NT2/D1 (cell line): ENCODE measurements at regions not wholly inside any gene's neighbourhood (a gene's known extent, or its start where the extent isn't known, plus 50 kb on each side); places are given as distances from the start of the nearest gene placed in this dataset.

Source experiments
- DNase-seq: peaks from one replicate; pipeline ENCODE4 v3.0.0-alpha.2; 2011; ENCODE audit warnings: low read depth, low spot score
- H3K27me3 ChIP-seq: 2 replicates; pipeline ENCODE4 v1.6.0; 2011; ENCODE audit warnings: mild to moderate bottlenecking; ENCODE audit not compliant: insufficient read length, insufficient read depth
- H3K36me3 ChIP-seq: 2 replicates; pipeline ENCODE4 v1.6.1; 2011; ENCODE audit warnings: mild to moderate bottlenecking, low read length, mixed read lengths; ENCODE audit not compliant: insufficient read depth, insufficient read length
- H3K4me1 ChIP-seq: 2 replicates; pipeline ENCODE4 v1.5.1; 2011; ENCODE audit not compliant: insufficient read depth, insufficient read length
- H3K4me3 ChIP-seq: 2 replicates; pipeline ENCODE4 v1.5.1; 2011; ENCODE audit warnings: low read depth; ENCODE audit not compliant: insufficient read length
- H3K9ac ChIP-seq: 2 replicates; pipeline ENCODE4 v1.6.0; 2011; ENCODE audit warnings: low read depth; ENCODE audit not compliant: insufficient read length
- H3K9me3 ChIP-seq: 2 replicates; pipeline ENCODE4 v1.5.1; 2011; ENCODE audit warnings: mild to moderate bottlenecking, low read length; ENCODE audit not compliant: insufficient read depth
- SUZ12 ChIP-seq: IDR thresholded peaks from 2 replicates; pipeline ENCODE4 v1.6.1; 2011; ENCODE audit not compliant: insufficient read length, insufficient read depth; ENCODE audit errors: extremely low read depth
- YY1 ChIP-seq: IDR thresholded peaks from 2 replicates; pipeline ENCODE4 v1.6.1; 2011; ENCODE audit not compliant: insufficient read length, insufficient read depth
- ZNF274 ChIP-seq: IDR thresholded peaks from 2 replicates; pipeline ENCODE4 v1.6.1; 2011; ENCODE audit warnings: mild to moderate bottlenecking, low read depth, low read length

- Histone ChIP-seq H3K9me3 (no peaks in the 10 kb centered on the region), H3K36me3 (no peaks in the 10 kb centered on the region), H3K4me1 (no peaks in the 10 kb centered on the region), H3K9ac (no peak overlapping the region), H3K4me3 (no peak overlapping the region), H3K27me3 (no peaks in the 10 kb centered on the region)
- no peak for DNase-seq
- TF ChIP-seq YY1 (no peak), ZNF274 (no peak), SUZ12 (no peak)
These were observed 870.1 kb downstream of the CDH11 start for GRCh38 chr16:64251742-64252141.

GRCh38 chr16:64250866-64251265 is 871.0 kb downstream of the CDH11 start:
- H3K36me3 ChIP-seq, result no peaks in the 10 kb centered on the region
- H3K4me3 ChIP-seq, result no peak overlapping the region
- H3K9me3 ChIP-seq, result no peaks in the 10 kb centered on the region
- no peaks in the 10 kb centered on the region for H3K27me3 ChIP-seq
- DNase-seq, result no peak
- TF ChIP-seq SUZ12 (no peak), YY1 (no peak), ZNF274 (no peak)
- H3K9ac ChIP-seq, result no peak overlapping the region
- no peaks in the 10 kb centered on the region for H3K4me1 ChIP-seq

GRCh38 chr16:64242492-64242891 is 879.4 kb downstream of the CDH11 start:
- TF ChIP-seq ZNF274, result no peak
- no peak for TF ChIP-seq YY1
- no peak for TF ChIP-seq SUZ12
- H3K9ac ChIP-seq, result no peak overlapping the region
- H3K9me3 ChIP-seq, result no peaks in the 10 kb centered on the region
- H3K4me1 ChIP-seq, result no peaks in the 10 kb centered on the region
- no peak for DNase-seq
- no peaks in the 10 kb centered on the region for H3K27me3 ChIP-seq
- H3K4me3 ChIP-seq, result no peak overlapping the region
- H3K36me3 ChIP-seq, result no peaks in the 10 kb centered on the region

- TF ChIP-seq SUZ12 (no peak), ZNF274 (no peak), YY1 (no peak)
- DNase-seq, result no peak
- Histone ChIP-seq H3K9ac (no peak overlapping the region), H3K4me1 (no peaks in the 10 kb centered on the region), H3K4me3 (no peak overlapping the region), H3K27me3 (no peaks in the 10 kb centered on the region), H3K36me3 (no peaks in the 10 kb centered on the region), H3K9me3 (no peaks in the 10 kb centered on the region)
These were observed 881.3 kb downstream of the CDH11 start for GRCh38 chr16:64240586-64240985.

GRCh38 chr16:64238571-64238970 is 883.3 kb downstream of the CDH11 start:
- DNase-seq, result no peak
- Histone ChIP-seq H3K4me3 (no peak overlapping the region), H3K27me3 (no peaks in the 10 kb centered on the region), H3K36me3 (no peaks in the 10 kb centered on the region), H3K9ac (no peak overlapping the region), H3K4me1 (no peaks in the 10 kb centered on the region), H3K9me3 (no peaks in the 10 kb centered on the region)
- no peak for TF ChIP-seq YY1
- TF ChIP-seq SUZ12, result no peak
- TF ChIP-seq ZNF274, result no peak

- TF ChIP-seq SUZ12, result no peak
- no peak for TF ChIP-seq YY1
- no peak for TF ChIP-seq ZNF274
- H3K9ac ChIP-seq, result no peak overlapping the region
- no peaks in the 10 kb centered on the region for H3K27me3 ChIP-seq
- no peak for DNase-seq
- no peaks in the 10 kb centered on the region for H3K36me3 ChIP-seq
- H3K4me3 ChIP-seq, result no peak overlapping the region
- H3K4me1 ChIP-seq, result no peaks in the 10 kb centered on the region
- no peaks in the 10 kb centered on the region for H3K9me3 ChIP-seq
These were observed 885.5 kb downstream of the CDH11 start for GRCh38 chr16:64236316-64236715.

- no peak for DNase-seq
These were observed 887.7 kb downstream of the CDH11 start for GRCh38 chr16:64234200-64234599.

More at GRCh38 chr16:64234200-64234599, 887.7 kb downstream of the CDH11 start:
- Histone ChIP-seq H3K9ac (no peak overlapping the region), H3K36me3 (no peaks in the 10 kb centered on the region), H3K9me3 (no peaks in the 10 kb centered on the region), H3K4me3 (no peak overlapping the region), H3K27me3 (no peaks in the 10 kb centered on the region), H3K4me1 (no peaks in the 10 kb centered on the region)
- TF ChIP-seq ZNF274 (no peak), SUZ12 (no peak), YY1 (no peak)
